ENCODE measurements at regions not wholly inside any gene's neighbourhood (a gene's known extent, or its start where the extent isn't known, plus 50 kb on each side); places are given as distances from the start of the nearest gene placed in this dataset.
A peak's percentile ranks its signal among the peaks of the same experiment; 100 is the strongest.

DNA sequence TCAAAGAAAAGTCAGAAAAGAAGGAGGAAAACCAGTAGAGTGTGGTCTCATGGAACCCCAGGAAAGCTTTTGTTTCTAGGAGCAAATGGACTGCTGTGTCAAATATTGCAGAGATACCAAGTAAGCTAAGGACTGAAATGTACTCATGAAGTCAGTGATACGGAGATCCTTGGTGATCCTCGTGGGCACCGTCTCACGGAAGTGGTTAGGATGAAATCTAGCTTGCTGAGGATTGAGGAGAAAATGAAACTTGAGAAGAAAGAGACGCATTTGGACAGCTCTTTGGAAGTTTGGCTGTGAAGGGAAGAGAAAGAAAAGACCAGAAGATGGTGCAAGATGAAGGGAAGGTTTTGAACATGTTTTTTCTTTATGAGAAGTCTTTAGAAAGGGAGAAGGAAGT is 104.0 kb upstream of the CCND2 start:
- H3K36me3 ChIP-seq (ENCODE audit: insufficient read depth), result no peaks in the 10 kb centered on the region
- H3K79me2 ChIP-seq (replicated peaks; ENCODE audit: insufficient read depth), result no peaks in the 10 kb centered on the region
- peaks cover 25% of the 10 kb centered on the region for H3K4me1 ChIP-seq (ENCODE audit: insufficient read depth)
- no peak overlapping the region for H3K27ac ChIP-seq (ENCODE audit: low read depth)
- TF ChIP-seq JUNB (IDR thresholded peaks at IDR 0.05; ENCODE audit: unreplicated experiment), result no peak
- TF ChIP-seq, protein P1, sequence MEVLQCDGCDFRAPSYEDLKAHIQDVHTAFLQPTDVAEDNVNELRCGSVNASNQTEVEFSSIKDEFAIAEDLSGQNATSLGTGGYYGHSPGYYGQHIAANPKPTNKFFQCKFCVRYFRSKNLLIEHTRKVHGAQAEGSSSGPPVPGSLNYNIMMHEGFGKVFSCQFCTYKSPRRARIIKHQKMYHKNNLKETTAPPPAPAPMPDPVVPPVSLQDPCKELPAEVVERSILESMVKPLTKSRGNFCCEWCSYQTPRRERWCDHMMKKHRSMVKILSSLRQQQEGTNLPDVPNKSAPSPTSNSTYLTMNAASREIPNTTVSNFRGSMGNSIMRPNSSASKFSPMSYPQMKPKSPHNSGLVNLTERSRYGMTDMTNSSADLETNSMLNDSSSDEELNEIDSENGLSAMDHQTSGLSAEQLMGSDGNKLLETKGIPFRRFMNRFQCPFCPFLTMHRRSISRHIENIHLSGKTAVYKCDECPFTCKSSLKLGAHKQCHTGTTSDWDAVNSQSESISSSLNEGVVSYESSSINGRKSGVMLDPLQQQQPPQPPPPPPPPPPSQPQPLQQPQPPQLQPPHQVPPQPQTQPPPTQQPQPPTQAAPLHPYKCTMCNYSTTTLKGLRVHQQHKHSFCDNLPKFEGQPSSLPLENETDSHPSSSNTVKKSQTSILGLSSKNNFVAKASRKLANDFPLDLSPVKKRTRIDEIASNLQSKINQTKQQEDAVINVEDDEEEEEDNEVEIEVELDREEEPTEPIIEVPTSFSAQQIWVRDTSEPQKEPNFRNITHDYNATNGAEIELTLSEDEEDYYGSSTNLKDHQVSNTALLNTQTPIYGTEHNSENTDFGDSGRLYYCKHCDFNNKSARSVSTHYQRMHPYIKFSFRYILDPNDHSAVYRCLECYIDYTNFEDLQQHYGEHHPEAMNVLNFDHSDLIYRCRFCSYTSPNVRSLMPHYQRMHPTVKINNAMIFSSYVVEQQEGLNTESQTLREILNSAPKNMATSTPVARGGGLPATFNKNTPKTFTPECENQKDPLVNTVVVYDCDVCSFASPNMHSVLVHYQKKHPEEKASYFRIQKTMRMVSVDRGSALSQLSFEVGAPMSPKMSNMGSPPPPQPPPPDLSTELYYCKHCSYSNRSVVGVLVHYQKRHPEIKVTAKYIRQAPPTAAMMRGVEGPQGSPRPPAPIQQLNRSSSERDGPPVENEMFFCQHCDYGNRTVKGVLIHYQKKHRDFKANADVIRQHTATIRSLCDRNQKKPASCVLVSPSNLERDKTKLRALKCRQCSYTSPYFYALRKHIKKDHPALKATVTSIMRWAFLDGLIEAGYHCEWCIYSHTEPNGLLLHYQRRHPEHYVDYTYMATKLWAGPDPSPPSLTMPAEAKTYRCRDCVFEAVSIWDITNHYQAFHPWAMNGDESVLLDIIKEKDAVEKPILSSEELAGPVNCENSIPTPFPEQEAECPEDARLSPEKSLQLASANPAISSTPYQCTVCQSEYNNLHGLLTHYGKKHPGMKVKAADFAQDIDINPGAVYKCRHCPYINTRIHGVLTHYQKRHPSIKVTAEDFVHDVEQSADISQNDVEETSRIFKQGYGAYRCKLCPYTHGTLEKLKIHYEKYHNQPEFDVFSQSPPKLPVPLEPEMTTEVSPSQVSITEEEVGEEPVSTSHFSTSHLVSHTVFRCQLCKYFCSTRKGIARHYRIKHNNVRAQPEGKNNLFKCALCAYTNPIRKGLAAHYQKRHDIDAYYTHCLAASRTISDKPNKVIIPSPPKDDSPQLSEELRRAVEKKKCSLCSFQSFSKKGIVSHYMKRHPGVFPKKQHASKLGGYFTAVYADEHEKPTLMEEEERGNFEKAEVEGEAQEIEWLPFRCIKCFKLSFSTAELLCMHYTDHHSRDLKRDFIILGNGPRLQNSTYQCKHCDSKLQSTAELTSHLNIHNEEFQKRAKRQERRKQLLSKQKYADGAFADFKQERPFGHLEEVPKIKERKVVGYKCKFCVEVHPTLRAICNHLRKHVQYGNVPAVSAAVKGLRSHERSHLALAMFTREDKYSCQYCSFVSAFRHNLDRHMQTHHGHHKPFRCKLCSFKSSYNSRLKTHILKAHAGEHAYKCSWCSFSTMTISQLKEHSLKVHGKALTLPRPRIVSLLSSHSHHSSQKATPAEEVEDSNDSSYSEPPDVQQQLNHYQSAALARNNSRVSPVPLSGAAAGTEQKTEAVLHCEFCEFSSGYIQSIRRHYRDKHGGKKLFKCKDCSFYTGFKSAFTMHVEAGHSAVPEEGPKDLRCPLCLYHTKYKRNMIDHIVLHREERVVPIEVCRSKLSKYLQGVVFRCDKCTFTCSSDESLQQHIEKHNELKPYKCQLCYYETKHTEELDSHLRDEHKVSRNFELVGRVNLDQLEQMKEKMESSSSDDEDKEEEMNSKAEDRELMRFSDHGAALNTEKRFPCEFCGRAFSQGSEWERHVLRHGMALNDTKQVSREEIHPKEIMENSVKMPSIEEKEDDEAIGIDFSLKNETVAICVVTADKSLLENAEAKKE (CRISPR knock-in tag; IDR thresholded peaks at IDR 0.05), result no peak
- TF ChIP-seq CREB1 (CRISPR knock-in tag; IDR thresholded peaks at IDR 0.05; ENCODE audit: low read depth), result no peak
- TF ChIP-seq ZNF114 (CRISPR knock-in tag; IDR thresholded peaks at IDR 0.05), result no peak
- no peak for TF ChIP-seq ZNF331 (CRISPR knock-in tag; IDR thresholded peaks at IDR 0.05; ENCODE audit: low read depth)
- no peak for TF ChIP-seq EZH2 (IDR thresholded peaks at IDR 0.05; ENCODE audit: low read depth, unreplicated experiment)
- Mint-ChIP-seq H3K36me3 (ENCODE audit: low read depth) (no peaks in the 10 kb centered on the region; the same call in 2 of the 3 replicates), H3K27me3 (ENCODE audit: insufficient read depth, low read depth, poor library complexity) (peaks cover 5% of the 10 kb centered on the region), H3K4me1 (peaks cover 34% of the 10 kb centered on the region), H3K4me3 (no peak overlapping the region), H3K9me3 (no peaks in the 10 kb centered on the region), H3K27ac (no peak overlapping the region)
- H2AFZ ChIP-seq, result 0 out of 2 replicates have a peak overlapping the region, but pooled peaks have one; percentile 30
- no peak overlapping the region for H3K4me2 ChIP-seq
- no peak for DNase-seq (ENCODE audit: low spot score)
- H4K20me1 ChIP-seq (replicated peaks; ENCODE audit: insufficient read depth), result no peaks in the 10 kb centered on the region
- no peak for ATAC-seq
- no peak overlapping the region for H3K4me3 ChIP-seq
- no peaks in the 10 kb centered on the region for H3F3A ChIP-seq (replicated peaks; ENCODE audit: low read depth)
- peaks cover 9% of the 10 kb centered on the region; the same call in 1 of the 2 replicates for H3K9me2 ChIP-seq (ENCODE audit: insufficient read depth)
- H3K27me3 ChIP-seq (ENCODE audit: insufficient read depth), result no peaks in the 10 kb centered on the region

DNA sequence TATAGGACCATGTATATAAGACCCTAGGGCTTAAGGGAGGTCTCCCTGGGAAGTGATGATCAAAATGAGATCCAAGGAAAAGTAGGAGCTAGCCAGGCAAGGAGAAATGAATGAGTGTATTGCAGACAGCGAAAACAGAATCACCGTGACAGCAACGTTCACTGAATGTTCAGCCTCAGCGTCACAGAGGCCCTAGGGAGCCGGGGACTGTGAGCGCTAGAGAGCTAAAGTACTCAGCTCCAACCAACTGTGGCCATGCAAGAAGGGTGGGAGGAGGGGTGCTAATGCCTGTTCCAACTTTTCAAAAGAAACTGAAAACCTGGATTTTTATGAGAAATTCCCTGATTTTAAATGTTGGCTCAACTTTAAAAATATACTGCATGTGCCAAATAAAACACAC is 105.5 kb upstream of the CCND2 start:
- ATAC-seq, result peak; percentile 27
- no peaks in the 10 kb centered on the region; the same call in 2 of the 3 replicates for H3K36me3 Mint-ChIP-seq (ENCODE audit: low read depth)
- Histone ChIP-seq H2AFZ (peak overlapping the region; percentile 6; the same call in 1 of the 2 replicates), H3K79me2 (replicated peaks; ENCODE audit: insufficient read depth) (no peaks in the 10 kb centered on the region), H3F3A (replicated peaks; ENCODE audit: low read depth) (0 out of 2 replicates have a peak, but pooled peaks cover 7% of the 10 kb centered on the region), H3K36me3 (ENCODE audit: insufficient read depth) (no peaks in the 10 kb centered on the region), H3K9me2 (ENCODE audit: insufficient read depth) (peaks cover 9% of the 10 kb centered on the region; the same call in 1 of the 2 replicates), H3K4me3 (no peak overlapping the region), H3K27ac (ENCODE audit: low read depth) (no peak overlapping the region), H3K4me2 (peak overlapping the region; percentile 14; the same call in 1 of the 2 replicates), H4K20me1 (replicated peaks; ENCODE audit: insufficient read depth) (no peaks in the 10 kb centered on the region), H3K27me3 (ENCODE audit: insufficient read depth) (no peaks in the 10 kb centered on the region), H3K4me1 (ENCODE audit: insufficient read depth) (peaks cover 33% of the 10 kb centered on the region)
- no peak overlapping the region for H3K27ac Mint-ChIP-seq
- H3K9me3 Mint-ChIP-seq, result no peaks in the 10 kb centered on the region; the same call in 2 of the 3 replicates
- no peak overlapping the region for H3K4me3 Mint-ChIP-seq
- peaks cover 32% of the 10 kb centered on the region for H3K4me1 Mint-ChIP-seq
- peaks cover 10% of the 10 kb centered on the region for H3K27me3 Mint-ChIP-seq (ENCODE audit: insufficient read depth, low read depth, poor library complexity)
- peak; percentile 45 for DNase-seq (ENCODE audit: low spot score)
- TF ChIP-seq STAT1 (IDR thresholded peaks at IDR 0.05; ENCODE audit: unreplicated experiment) (no peak), NANOG (IDR thresholded peaks at IDR 0.05; ENCODE audit: borderline replicate concordance) (no peak), ZNF331 (CRISPR knock-in tag; IDR thresholded peaks at IDR 0.05; ENCODE audit: low read depth) (no peak), EZH2 (IDR thresholded peaks at IDR 0.05; ENCODE audit: low read depth, unreplicated experiment) (no peak)
- TF ChIP-seq, protein P2, sequence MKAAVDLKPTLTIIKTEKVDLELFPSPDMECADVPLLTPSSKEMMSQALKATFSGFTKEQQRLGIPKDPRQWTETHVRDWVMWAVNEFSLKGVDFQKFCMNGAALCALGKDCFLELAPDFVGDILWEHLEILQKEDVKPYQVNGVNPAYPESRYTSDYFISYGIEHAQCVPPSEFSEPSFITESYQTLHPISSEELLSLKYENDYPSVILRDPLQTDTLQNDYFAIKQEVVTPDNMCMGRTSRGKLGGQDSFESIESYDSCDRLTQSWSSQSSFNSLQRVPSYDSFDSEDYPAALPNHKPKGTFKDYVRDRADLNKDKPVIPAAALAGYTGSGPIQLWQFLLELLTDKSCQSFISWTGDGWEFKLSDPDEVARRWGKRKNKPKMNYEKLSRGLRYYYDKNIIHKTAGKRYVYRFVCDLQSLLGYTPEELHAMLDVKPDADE (IDR thresholded peaks at IDR 0.05), result no peak
- TF ChIP-seq, protein P3, sequence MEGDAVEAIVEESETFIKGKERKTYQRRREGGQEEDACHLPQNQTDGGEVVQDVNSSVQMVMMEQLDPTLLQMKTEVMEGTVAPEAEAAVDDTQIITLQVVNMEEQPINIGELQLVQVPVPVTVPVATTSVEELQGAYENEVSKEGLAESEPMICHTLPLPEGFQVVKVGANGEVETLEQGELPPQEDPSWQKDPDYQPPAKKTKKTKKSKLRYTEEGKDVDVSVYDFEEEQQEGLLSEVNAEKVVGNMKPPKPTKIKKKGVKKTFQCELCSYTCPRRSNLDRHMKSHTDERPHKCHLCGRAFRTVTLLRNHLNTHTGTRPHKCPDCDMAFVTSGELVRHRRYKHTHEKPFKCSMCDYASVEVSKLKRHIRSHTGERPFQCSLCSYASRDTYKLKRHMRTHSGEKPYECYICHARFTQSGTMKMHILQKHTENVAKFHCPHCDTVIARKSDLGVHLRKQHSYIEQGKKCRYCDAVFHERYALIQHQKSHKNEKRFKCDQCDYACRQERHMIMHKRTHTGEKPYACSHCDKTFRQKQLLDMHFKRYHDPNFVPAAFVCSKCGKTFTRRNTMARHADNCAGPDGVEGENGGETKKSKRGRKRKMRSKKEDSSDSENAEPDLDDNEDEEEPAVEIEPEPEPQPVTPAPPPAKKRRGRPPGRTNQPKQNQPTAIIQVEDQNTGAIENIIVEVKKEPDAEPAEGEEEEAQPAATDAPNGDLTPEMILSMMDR (conservative IDR thresholded peaks at IDR 0.05; ENCODE audit: low read depth in 2 of 2), result no peak

Measured in GM23338 (cell line).